ENCODE measurements at regions not wholly inside any gene's neighbourhood (a gene's known extent, or its start where the extent isn't known, plus 50 kb on each side); places are given as distances from the start of the nearest gene placed in this dataset.

DNA sequence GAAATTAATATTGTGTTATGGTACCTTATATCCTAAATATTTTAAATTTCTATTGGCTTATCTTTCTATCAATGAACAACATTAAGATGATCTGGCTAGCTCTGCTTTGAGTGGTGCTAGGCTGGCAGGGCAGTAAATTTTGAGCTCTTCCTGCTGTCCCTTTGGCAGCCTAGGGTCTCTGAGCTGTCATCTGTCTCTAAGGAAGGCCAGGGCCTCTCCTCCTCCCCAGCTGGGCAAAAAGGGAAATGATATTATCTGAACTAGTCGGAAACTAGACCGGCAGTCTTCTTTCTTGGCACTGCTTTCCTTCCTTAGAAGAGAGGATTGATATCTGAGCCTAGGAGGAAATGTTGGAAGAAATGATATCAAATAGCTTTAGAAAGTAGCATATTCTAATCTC, 176.7 kb upstream of the BTBD3 start:
- whole genome bisulfite sequencing (ENCODE audit: insufficient coverage), result no CpG with 5 or more reads among the region's 2 CpGs
- H3K4me1 ChIP-seq (ENCODE audit: control insufficient read depth, insufficient read depth, low read length), result no peaks in the 10 kb centered on the region
- no peaks in the 10 kb centered on the region for H3K36me3 ChIP-seq (ENCODE audit: control insufficient read depth, insufficient read depth, low read length)
- no peak overlapping the region for H3K27ac ChIP-seq (ENCODE audit: low read depth, low read length)
- H3K4me3 ChIP-seq (ENCODE audit: low read depth, low read length), result no peak overlapping the region
- no peak for DNase-seq (ENCODE audit: low read depth in 4 of 6, low spot score in 6 of 6)
- no peaks in the 10 kb centered on the region for H3K9me3 ChIP-seq (ENCODE audit: control insufficient read depth, insufficient read depth, low read length)
- no peaks in the 10 kb centered on the region for H3K27me3 ChIP-seq (ENCODE audit: control insufficient read depth, insufficient read depth, low read length)

DNA sequence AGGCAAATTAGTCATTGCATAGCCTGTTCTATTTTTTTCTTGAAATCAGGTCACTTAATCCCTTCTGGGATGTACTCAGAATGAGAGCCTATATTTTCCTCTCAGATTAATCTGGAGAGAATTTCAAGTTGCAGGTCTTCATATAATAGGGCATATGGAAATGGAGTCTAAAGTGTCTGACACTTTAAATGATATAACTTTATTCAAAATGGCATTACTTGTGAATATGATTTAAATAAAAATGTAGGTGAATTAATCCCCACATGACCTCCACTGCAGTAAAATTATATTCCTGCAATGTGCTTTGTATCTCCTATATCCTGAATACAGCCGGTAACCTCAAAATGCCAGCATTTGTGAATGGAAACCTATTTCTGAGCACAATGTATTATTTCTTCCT, 172.5 kb upstream of the BTBD3 start:
- no peak overlapping the region for H3K27ac ChIP-seq (ENCODE audit: low read depth, low read length)
- no peaks in the 10 kb centered on the region for H3K36me3 ChIP-seq (ENCODE audit: control insufficient read depth, insufficient read depth, low read length)
- no CpG with 5 or more reads among the region's 1 CpG for WGBS (ENCODE audit: insufficient coverage)
- no peaks in the 10 kb centered on the region for H3K9me3 ChIP-seq (ENCODE audit: control insufficient read depth, insufficient read depth, low read length)
- H3K4me1 ChIP-seq (ENCODE audit: control insufficient read depth, insufficient read depth, low read length), result no peaks in the 10 kb centered on the region
- no peak overlapping the region for H3K4me3 ChIP-seq (ENCODE audit: low read depth, low read length)
- no peaks in the 10 kb centered on the region for H3K27me3 ChIP-seq (ENCODE audit: control insufficient read depth, insufficient read depth, low read length)
- no peak for DNase-seq (ENCODE audit: low read depth in 4 of 6, low spot score in 6 of 6)

DNA sequence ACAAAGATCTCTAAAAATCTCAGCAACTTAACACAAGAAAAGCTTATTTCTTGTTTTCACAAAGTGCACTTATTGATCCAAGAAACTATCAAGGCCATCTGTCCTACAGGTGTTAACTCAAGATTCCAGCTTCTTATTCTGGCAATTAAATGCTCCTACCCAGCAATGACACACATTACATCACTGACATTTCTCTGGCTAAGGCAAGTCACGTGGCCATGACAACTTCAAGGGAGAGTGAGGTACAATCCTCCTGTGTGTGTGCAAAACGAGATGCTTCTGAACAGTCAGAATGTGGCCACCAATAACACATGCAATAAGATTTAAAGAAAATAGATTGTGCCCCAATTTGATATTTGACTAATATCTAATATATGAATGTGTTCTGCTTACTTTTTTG, 169.3 kb upstream of the BTBD3 start:
- DNase-seq (ENCODE audit: low read depth in 4 of 6, low spot score in 6 of 6), result no peak
- Histone ChIP-seq H3K4me1 (ENCODE audit: control insufficient read depth, insufficient read depth, low read length) (no peaks in the 10 kb centered on the region), H3K27ac (ENCODE audit: low read depth, low read length) (no peak overlapping the region), H3K4me3 (ENCODE audit: low read depth, low read length) (no peak overlapping the region), H3K27me3 (ENCODE audit: control insufficient read depth, insufficient read depth, low read length) (no peaks in the 10 kb centered on the region), H3K9me3 (ENCODE audit: control insufficient read depth, insufficient read depth, low read length) (no peaks in the 10 kb centered on the region), H3K36me3 (ENCODE audit: control insufficient read depth, insufficient read depth, low read length) (no peaks in the 10 kb centered on the region)
- 100% methylated on average over 1 of the region's 2 CpGs for WGBS (ENCODE audit: insufficient coverage)

DNA sequence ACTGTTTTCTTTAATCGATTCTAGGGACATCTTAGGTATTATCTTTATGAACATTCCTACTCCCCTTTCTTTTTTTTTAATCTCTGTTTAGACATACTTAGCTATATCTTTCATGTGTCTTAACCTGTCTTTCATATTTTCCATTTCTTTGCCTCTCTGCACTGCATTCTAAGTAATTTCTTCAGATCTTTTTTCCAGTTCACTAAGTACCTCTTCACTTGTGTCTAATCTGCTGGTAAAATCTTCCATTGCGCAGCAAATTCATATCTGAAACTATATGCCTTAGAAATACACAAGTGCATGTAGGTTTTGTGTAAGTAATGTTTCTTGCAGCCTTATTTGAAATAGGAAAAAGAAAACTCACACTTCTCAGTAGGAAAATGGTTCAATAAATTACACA, 165.4 kb upstream of the BTBD3 start:
- WGBS (ENCODE audit: insufficient coverage), result no CpG with 5 or more reads among the region's 2 CpGs
- no peak overlapping the region for H3K27ac ChIP-seq (ENCODE audit: low read depth, low read length)

DNA sequence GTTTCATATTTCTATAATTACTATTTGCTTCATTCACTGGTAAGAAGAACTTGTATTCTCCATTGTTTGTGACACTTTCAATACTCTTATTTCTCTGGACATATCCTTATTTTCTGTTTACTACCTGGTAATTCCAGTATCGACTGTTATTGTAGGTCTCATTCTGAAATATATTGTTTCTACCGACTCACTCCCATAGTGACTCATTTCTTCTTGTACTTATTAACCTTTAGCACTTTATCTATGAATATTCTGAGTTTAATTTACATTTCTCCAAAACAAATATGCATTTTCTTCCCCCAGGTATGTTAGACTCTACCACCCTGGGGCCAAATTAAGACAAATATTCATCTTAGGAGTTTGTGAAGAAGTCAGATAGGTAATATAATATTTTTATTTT, 164.5 kb upstream of the BTBD3 start:
- Histone ChIP-seq H3K27ac (ENCODE audit: low read depth, low read length) (no peak overlapping the region), H3K4me1 (ENCODE audit: control insufficient read depth, insufficient read depth, low read length) (no peaks in the 10 kb centered on the region), H3K4me3 (ENCODE audit: low read depth, low read length) (no peak overlapping the region), H3K36me3 (ENCODE audit: control insufficient read depth, insufficient read depth, low read length) (no peaks in the 10 kb centered on the region), H3K27me3 (ENCODE audit: control insufficient read depth, insufficient read depth, low read length) (no peaks in the 10 kb centered on the region), H3K9me3 (ENCODE audit: control insufficient read depth, insufficient read depth, low read length) (no peaks in the 10 kb centered on the region)
- no CpG with 5 or more reads among the region's 2 CpGs for WGBS (ENCODE audit: insufficient coverage)
- DNase-seq (ENCODE audit: low read depth in 4 of 6, low spot score in 6 of 6), result no peak

More for the DNA sequence above, 165.4 kb upstream of the BTBD3 start:
- Histone ChIP-seq H3K4me1 (ENCODE audit: control insufficient read depth, insufficient read depth, low read length) (no peaks in the 10 kb centered on the region), H3K4me3 (ENCODE audit: low read depth, low read length) (no peak overlapping the region), H3K36me3 (ENCODE audit: control insufficient read depth, insufficient read depth, low read length) (no peaks in the 10 kb centered on the region), H3K27me3 (ENCODE audit: control insufficient read depth, insufficient read depth, low read length) (no peaks in the 10 kb centered on the region), H3K9me3 (ENCODE audit: control insufficient read depth, insufficient read depth, low read length) (no peaks in the 10 kb centered on the region)
- DNase-seq (ENCODE audit: low read depth in 4 of 6, low spot score in 6 of 6), result no peak

DNA sequence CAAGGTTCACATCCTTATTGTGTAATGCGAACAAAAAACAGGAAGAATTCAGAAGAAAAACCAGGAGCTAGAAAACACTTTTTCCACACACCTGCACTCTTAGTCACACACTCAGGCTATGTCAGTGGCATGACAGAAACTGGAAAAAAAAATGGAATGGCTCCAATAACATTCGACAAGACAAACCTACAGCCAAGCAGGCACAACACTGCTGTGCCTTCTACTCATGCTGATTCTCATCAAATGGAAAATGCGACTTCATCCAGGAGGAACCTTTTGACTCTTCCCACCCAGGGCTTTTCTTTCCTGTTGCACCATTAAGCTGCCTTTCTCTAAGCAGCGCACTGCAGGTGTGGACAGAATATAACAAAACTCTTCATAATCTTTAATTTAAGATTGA, 163.2 kb upstream of the BTBD3 start:
- no peaks in the 10 kb centered on the region for H3K36me3 ChIP-seq (ENCODE audit: control insufficient read depth, insufficient read depth, low read length)
- H3K4me1 ChIP-seq (ENCODE audit: control insufficient read depth, insufficient read depth, low read length), result no peaks in the 10 kb centered on the region
- H3K27ac ChIP-seq (ENCODE audit: low read depth, low read length), result no peak overlapping the region
- H3K9me3 ChIP-seq (ENCODE audit: control insufficient read depth, insufficient read depth, low read length), result no peaks in the 10 kb centered on the region
- DNase-seq (ENCODE audit: low read depth in 4 of 6, low spot score in 6 of 6), result peak in 2 of 6 donors; percentile 23 to 39
- 59% methylated on average over 3 of the region's 4 CpGs for WGBS (ENCODE audit: insufficient coverage)
- H3K4me3 ChIP-seq (ENCODE audit: low read depth, low read length), result no peak overlapping the region
- H3K27me3 ChIP-seq (ENCODE audit: control insufficient read depth, insufficient read depth, low read length), result no peaks in the 10 kb centered on the region

DNA sequence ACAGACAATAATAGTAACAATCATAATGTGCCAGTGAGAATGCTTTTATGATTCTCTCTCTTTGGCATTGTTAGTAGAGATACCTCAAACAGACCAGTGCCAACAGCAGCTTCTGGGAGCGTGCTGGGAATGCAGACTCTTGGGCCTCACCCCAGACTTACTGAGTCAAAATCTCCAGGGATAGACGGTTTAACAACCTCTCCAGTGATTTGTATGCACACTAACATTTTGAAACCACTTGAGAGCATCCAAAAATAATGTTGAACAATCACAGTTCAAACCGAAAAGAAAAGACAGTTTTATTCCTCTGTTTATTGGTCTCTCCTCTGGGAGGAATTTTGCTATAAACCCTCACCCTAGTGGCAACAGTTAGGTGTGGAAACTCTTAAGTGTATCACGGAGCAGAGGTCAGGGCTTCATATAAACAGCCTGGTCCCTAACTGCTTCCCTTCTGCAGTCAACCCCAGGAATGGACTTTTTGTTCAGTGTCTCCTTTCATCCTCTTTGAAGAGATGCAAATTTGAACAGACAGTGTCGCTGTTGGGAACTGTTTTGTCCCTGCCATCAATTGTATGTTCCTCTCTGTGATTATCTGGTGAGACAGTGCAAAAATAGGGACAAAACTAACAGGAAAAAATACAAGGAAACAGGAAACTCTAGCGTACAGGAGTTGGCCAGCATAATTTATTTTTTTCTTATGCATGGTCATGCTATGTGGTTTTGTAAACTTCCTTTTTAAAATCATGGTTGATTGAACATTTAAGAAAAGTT, 162.4 kb upstream of the BTBD3 start:
- no peaks in the 10 kb centered on the region for H3K27me3 ChIP-seq (ENCODE audit: control insufficient read depth, insufficient read depth, low read length)
- 22% methylated on average over 3 of the region's 6 CpGs for WGBS (ENCODE audit: insufficient coverage)
- H3K4me1 ChIP-seq (ENCODE audit: control insufficient read depth, insufficient read depth, low read length), result no peaks in the 10 kb centered on the region
- no peaks in the 10 kb centered on the region for H3K9me3 ChIP-seq (ENCODE audit: control insufficient read depth, insufficient read depth, low read length)
- DNase-seq (ENCODE audit: low read depth in 4 of 6, low spot score in 6 of 6), result peak in 2 of 6 donors; percentile 59 to 81
- no peaks in the 10 kb centered on the region for H3K36me3 ChIP-seq (ENCODE audit: control insufficient read depth, insufficient read depth, low read length)
- no peak overlapping the region for H3K4me3 ChIP-seq (ENCODE audit: low read depth, low read length)
- no peak overlapping the region for H3K27ac ChIP-seq (ENCODE audit: low read depth, low read length)

DNA sequence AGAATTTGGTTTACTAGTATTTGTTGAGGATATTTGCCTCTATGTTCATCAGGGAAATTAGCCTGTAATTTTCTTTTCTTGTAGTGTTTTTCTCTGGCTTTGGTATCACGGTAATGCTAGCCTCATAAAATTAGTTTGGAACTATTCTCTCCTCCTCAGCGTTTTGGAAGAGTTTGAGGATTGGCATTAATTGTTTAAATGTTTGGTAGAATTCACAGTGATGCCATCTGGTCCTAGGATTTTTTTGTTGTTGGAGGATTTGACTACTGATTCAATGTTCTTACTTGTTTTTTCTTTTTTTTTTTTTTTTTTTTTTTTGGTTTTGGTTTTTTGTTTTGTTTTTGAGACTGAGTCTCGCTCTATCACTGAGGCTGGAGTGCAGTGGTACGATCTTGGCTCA, 156.2 kb upstream of the BTBD3 start:
- Histone ChIP-seq H3K4me1 (ENCODE audit: control insufficient read depth, insufficient read depth, low read length) (no peaks in the 10 kb centered on the region), H3K9me3 (ENCODE audit: control insufficient read depth, insufficient read depth, low read length) (no peaks in the 10 kb centered on the region), H3K27ac (ENCODE audit: low read depth, low read length) (no peak overlapping the region), H3K4me3 (ENCODE audit: low read depth, low read length) (no peak overlapping the region), H3K27me3 (ENCODE audit: control insufficient read depth, insufficient read depth, low read length) (no peaks in the 10 kb centered on the region), H3K36me3 (ENCODE audit: control insufficient read depth, insufficient read depth, low read length) (no peaks in the 10 kb centered on the region)
- peak in 1 of 6 donors; percentile 54 for DNase-seq (ENCODE audit: low read depth in 4 of 6, low spot score in 6 of 6)
- no CpG with 5 or more reads among the region's 4 CpGs for WGBS (ENCODE audit: insufficient coverage)

DNA sequence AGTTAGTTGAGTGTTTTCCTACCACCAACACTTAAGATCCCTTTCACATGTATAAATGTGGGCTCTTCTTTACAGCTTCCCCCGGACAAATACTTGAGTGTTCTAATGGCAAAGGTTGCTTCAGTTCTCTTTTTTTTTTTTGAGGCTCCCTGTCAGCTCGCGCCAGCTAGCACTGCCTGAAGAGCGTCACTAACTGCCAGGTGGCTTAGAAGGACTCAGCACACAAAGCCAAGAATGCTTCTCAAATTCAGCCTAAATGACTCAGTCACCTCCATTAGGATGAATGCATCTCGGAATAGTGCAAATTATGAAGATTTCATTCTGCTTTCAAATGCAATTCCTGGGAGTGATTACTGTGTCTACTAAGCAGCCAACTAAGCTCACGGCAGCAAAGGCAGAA, 150.7 kb upstream of the BTBD3 start:
- no peaks in the 10 kb centered on the region for H3K9me3 ChIP-seq (ENCODE audit: control insufficient read depth, insufficient read depth, low read length)
- DNase-seq (ENCODE audit: low read depth in 4 of 6, low spot score in 6 of 6), result peak in 2 of 6 donors; percentile 45 to 50
- 40% methylated on average over 5 of the region's 6 CpGs for WGBS (ENCODE audit: insufficient coverage)

DNA sequence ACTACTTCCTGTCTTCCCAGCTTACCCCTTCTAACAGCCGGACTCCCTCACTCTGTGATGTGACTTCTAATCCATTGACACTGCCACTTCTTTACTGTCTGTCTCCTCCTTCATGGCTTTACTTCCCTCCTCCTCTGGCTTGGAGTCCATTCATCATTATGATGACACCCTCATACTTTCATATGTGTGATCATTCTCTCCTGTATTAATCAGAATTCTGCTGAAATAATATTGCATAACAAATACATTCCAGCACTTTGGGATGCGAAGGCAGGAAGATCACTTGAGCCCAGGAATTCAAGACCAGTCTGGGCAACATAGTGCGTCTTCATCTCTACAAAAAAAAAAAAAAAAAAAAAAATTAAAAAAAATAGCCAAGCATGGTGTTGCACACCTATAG, 147.9 kb upstream of the BTBD3 start:
- no peak overlapping the region for H3K27ac ChIP-seq (ENCODE audit: low read depth, low read length)
- no peak for DNase-seq (ENCODE audit: low read depth in 4 of 6, low spot score in 6 of 6)
- H3K4me1 ChIP-seq (ENCODE audit: control insufficient read depth, insufficient read depth, low read length), result peaks cover 5% of the 10 kb centered on the region
- H3K4me3 ChIP-seq (ENCODE audit: low read depth, low read length), result no peak overlapping the region
- WGBS (ENCODE audit: insufficient coverage), result 93% methylated on average over 1 of the region's 3 CpGs
- H3K27me3 ChIP-seq (ENCODE audit: control insufficient read depth, insufficient read depth, low read length), result no peaks in the 10 kb centered on the region
- no peaks in the 10 kb centered on the region for H3K36me3 ChIP-seq (ENCODE audit: control insufficient read depth, insufficient read depth, low read length)
- peaks cover 4% of the 10 kb centered on the region for H3K9me3 ChIP-seq (ENCODE audit: control insufficient read depth, insufficient read depth, low read length)

More for the DNA sequence above, 150.7 kb upstream of the BTBD3 start:
- no peaks in the 10 kb centered on the region for H3K36me3 ChIP-seq (ENCODE audit: control insufficient read depth, insufficient read depth, low read length)
- H3K27me3 ChIP-seq (ENCODE audit: control insufficient read depth, insufficient read depth, low read length), result no peaks in the 10 kb centered on the region
- H3K27ac ChIP-seq (ENCODE audit: low read depth, low read length), result no peak overlapping the region
- peaks cover 5% of the 10 kb centered on the region for H3K4me1 ChIP-seq (ENCODE audit: control insufficient read depth, insufficient read depth, low read length)
- no peak overlapping the region for H3K4me3 ChIP-seq (ENCODE audit: low read depth, low read length)

Measured in spinal cord (tissue), 9 donors.